ENCODE measurements at regions not wholly inside any gene's neighbourhood (a gene's known extent, or its start where the extent isn't known, plus 50 kb on each side); places are given as distances from the start of the nearest gene placed in this dataset.

DNA sequence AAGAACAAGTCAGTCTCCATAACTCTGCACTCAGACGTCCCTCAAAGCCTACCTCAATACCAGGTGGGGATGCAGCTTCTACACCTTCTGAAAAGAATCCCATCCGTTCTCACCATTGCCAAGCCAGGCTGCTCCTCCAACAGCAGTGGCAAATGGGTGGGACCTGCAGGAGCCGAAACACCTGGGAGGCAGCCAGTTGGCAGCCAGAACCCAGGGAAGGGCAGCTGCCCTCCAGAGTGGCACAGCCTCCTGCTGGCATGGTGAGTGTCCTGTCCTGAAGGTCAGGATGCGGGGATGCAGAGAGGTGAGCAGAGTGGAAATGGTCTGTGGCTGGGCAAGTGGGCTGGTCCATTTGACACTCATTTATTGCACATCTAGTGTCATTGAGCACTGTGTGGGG is 210.6 kb upstream of the CDH4 start:
- H3K4me2 ChIP-seq (ENCODE audit: low read length) = no peak overlapping the region
- no peak for FAIRE-seq
- no peak overlapping the region for H3K27ac ChIP-seq (ENCODE audit: low read depth, low read length)
- Mint-ChIP-seq H3K4me1 (ENCODE audit: low read depth, unreplicated experiment) (no peaks in the 10 kb centered on the region), H3K36me3 (ENCODE audit: low read depth, unreplicated experiment) (no peaks in the 10 kb centered on the region), H3K27ac (ENCODE audit: unreplicated experiment) (no peak overlapping the region), H3K4me3 (ENCODE audit: unreplicated experiment) (no peak overlapping the region), H3K9me3 (ENCODE audit: unreplicated experiment) (no peaks in the 10 kb centered on the region), H3K27me3 (ENCODE audit: low read depth, unreplicated experiment) (peaks cover 5% of the 10 kb centered on the region)
- no peaks in the 10 kb centered on the region for H3K36me3 ChIP-seq (ENCODE audit: insufficient read depth, low read length)
- H3K9me3 ChIP-seq (ENCODE audit: insufficient read depth, low read depth, low read length) = peaks cover 15% of the 10 kb centered on the region
- no peak overlapping the region for H2AFZ ChIP-seq (ENCODE audit: low read depth, low read length)
- H3K4me1 ChIP-seq (ENCODE audit: insufficient read depth, low read length) = no peaks in the 10 kb centered on the region
- DNase-seq (ENCODE audit: low read depth) = no peak
- H3K9ac ChIP-seq (ENCODE audit: low read length) = no peak overlapping the region
- no peak overlapping the region for H3K4me3 ChIP-seq (ENCODE audit: insufficient read depth, low read depth, low read length)
- TF ChIP-seq EZH2 (IDR thresholded peaks at IDR 0.05; ENCODE audit: insufficient read depth, low read length) = no peak
- TF ChIP-seq, protein P1, sequence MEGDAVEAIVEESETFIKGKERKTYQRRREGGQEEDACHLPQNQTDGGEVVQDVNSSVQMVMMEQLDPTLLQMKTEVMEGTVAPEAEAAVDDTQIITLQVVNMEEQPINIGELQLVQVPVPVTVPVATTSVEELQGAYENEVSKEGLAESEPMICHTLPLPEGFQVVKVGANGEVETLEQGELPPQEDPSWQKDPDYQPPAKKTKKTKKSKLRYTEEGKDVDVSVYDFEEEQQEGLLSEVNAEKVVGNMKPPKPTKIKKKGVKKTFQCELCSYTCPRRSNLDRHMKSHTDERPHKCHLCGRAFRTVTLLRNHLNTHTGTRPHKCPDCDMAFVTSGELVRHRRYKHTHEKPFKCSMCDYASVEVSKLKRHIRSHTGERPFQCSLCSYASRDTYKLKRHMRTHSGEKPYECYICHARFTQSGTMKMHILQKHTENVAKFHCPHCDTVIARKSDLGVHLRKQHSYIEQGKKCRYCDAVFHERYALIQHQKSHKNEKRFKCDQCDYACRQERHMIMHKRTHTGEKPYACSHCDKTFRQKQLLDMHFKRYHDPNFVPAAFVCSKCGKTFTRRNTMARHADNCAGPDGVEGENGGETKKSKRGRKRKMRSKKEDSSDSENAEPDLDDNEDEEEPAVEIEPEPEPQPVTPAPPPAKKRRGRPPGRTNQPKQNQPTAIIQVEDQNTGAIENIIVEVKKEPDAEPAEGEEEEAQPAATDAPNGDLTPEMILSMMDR (IDR thresholded peaks at IDR 0.05; ENCODE audit: insufficient read depth, low read depth, low read length) = no peak
- H4K20me1 ChIP-seq (ENCODE audit: insufficient read depth, low read length) = no peaks in the 10 kb centered on the region
- no peaks in the 10 kb centered on the region for H3K27me3 ChIP-seq (ENCODE audit: insufficient read depth, low read length)
- no peaks in the 10 kb centered on the region for H3K79me2 ChIP-seq (ENCODE audit: insufficient read depth, low read length)

DNA sequence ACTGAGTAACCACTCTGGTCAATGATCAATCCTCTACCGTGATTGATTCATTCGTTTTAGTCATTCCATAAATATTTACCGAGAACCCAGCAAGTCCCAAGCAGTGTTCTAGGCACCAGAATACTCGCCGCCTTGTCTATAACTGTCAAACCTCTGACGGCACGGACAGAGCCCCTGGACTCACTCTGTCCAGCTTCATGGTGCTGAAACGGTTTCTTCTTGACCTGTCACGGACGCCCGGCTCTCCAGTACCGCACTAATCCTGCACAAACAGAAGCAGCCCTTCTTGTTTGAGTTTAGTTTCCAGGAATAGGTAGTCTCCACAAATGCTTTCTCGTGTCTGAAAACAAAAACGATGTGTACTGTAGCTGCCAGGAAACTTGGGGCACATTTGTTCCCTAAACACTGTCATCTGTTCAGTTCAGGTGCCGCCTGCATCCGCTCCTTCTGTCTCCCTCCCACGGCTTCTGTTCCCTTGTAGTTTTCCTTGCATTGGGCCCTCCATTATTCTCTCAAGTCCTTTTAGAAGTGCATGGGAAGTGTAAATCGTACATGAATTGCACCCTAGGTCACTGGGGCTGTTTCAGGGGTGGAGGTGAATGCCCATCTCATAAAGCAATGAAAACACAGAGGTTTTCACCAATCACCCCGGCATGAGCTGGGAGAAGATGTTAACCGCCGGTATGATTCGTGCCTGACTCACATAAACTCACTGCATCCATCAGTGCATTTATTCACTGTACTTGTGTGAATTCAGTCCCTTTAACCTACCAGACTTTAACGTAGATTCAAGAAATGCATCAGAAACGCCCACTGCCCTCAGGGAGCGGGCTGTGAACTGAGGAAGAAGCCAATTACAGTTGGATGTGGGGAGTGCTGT is 209.3 kb upstream of the CDH4 start:
- no peak for DNase-seq (ENCODE audit: low read depth)
- Histone ChIP-seq H2AFZ (ENCODE audit: low read depth, low read length) (no peak overlapping the region), H3K36me3 (ENCODE audit: insufficient read depth, low read length) (no peaks in the 10 kb centered on the region), H3K27me3 (ENCODE audit: insufficient read depth, low read length) (no peaks in the 10 kb centered on the region), H3K4me3 (ENCODE audit: insufficient read depth, low read depth, low read length) (no peak overlapping the region), H3K79me2 (ENCODE audit: insufficient read depth, low read length) (no peaks in the 10 kb centered on the region), H3K9me3 (ENCODE audit: insufficient read depth, low read depth, low read length) (peaks cover 15% of the 10 kb centered on the region), H3K9ac (ENCODE audit: low read length) (no peak overlapping the region), H3K27ac (ENCODE audit: low read depth, low read length) (no peak overlapping the region), H3K4me2 (ENCODE audit: low read length) (no peak overlapping the region), H3K4me1 (ENCODE audit: insufficient read depth, low read length) (no peaks in the 10 kb centered on the region), H4K20me1 (ENCODE audit: insufficient read depth, low read length) (no peaks in the 10 kb centered on the region)
- Mint-ChIP-seq H3K9me3 (ENCODE audit: unreplicated experiment) (no peaks in the 10 kb centered on the region), H3K4me3 (ENCODE audit: unreplicated experiment) (no peak overlapping the region), H3K4me1 (ENCODE audit: low read depth, unreplicated experiment) (no peaks in the 10 kb centered on the region), H3K27ac (ENCODE audit: unreplicated experiment) (no peak overlapping the region), H3K36me3 (ENCODE audit: low read depth, unreplicated experiment) (no peaks in the 10 kb centered on the region), H3K27me3 (ENCODE audit: low read depth, unreplicated experiment) (peaks cover 14% of the 10 kb centered on the region)
- no peak for FAIRE-seq
- TF ChIP-seq, protein P1 (IDR thresholded peaks at IDR 0.05; ENCODE audit: insufficient read depth, low read depth, low read length) = no peak
- TF ChIP-seq EZH2 (IDR thresholded peaks at IDR 0.05; ENCODE audit: insufficient read depth, low read length) = no peak

DNA sequence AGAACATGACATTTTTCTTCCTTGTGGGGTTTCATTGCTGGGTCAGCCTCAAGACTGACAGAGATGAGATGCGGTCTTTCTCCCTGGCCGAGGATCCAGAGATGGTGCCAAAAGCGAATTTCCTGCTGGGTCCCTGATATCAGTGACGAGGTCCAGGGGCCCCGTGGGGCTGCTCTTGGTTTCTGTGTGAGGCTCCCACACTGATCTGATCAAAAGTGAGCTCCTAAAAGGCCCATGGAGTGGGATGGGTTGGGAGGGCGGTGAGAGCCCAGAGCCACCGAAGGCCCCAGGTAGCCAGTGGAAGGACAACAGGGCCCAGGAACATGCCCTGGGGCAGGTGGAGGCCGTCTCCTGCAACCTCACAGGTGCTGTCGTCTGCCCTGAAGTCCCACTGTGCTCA is 208.4 kb upstream of the CDH4 start:
- Mint-ChIP-seq H3K36me3 (ENCODE audit: low read depth, unreplicated experiment) (no peaks in the 10 kb centered on the region), H3K27ac (ENCODE audit: unreplicated experiment) (no peak overlapping the region), H3K9me3 (ENCODE audit: unreplicated experiment) (no peaks in the 10 kb centered on the region), H3K27me3 (ENCODE audit: low read depth, unreplicated experiment) (peaks cover 17% of the 10 kb centered on the region), H3K4me1 (ENCODE audit: low read depth, unreplicated experiment) (no peaks in the 10 kb centered on the region), H3K4me3 (ENCODE audit: unreplicated experiment) (no peak overlapping the region)
- no peak overlapping the region for H2AFZ ChIP-seq (ENCODE audit: low read depth, low read length)
- no peaks in the 10 kb centered on the region for H3K4me1 ChIP-seq (ENCODE audit: insufficient read depth, low read length)
- H3K9me3 ChIP-seq (ENCODE audit: insufficient read depth, low read depth, low read length) = peaks cover 15% of the 10 kb centered on the region
- H4K20me1 ChIP-seq (ENCODE audit: insufficient read depth, low read length) = no peaks in the 10 kb centered on the region
- no peaks in the 10 kb centered on the region for H3K27me3 ChIP-seq (ENCODE audit: insufficient read depth, low read length)
- FAIRE-seq = no peak
- H3K27ac ChIP-seq (ENCODE audit: low read depth, low read length) = no peak overlapping the region
- no peak overlapping the region for H3K9ac ChIP-seq (ENCODE audit: low read length)
- H3K4me3 ChIP-seq (ENCODE audit: insufficient read depth, low read depth, low read length) = no peak overlapping the region
- no peak for DNase-seq (ENCODE audit: low read depth)
- TF ChIP-seq EZH2 (IDR thresholded peaks at IDR 0.05; ENCODE audit: insufficient read depth, low read length) = no peak
- TF ChIP-seq, protein P1 (IDR thresholded peaks at IDR 0.05; ENCODE audit: insufficient read depth, low read depth, low read length) = no peak
- no peaks in the 10 kb centered on the region for H3K79me2 ChIP-seq (ENCODE audit: insufficient read depth, low read length)
- H3K36me3 ChIP-seq (ENCODE audit: insufficient read depth, low read length) = no peaks in the 10 kb centered on the region
- H3K4me2 ChIP-seq (ENCODE audit: low read length) = no peak overlapping the region

All from astrocyte (in vitro differentiated cells and primary cell).